GM13976 (cell line): ENCODE measurements at regions not wholly inside any gene's neighbourhood (a gene's known extent, or its start where the extent isn't known, plus 50 kb on each side); places are given as distances from the start of the nearest gene placed in this dataset.

ENCODE experiments used
- DNase-seq: peaks from one replicate; pipeline ENCODE4 v3.0.0; 2012; ENCODE audit warnings: low spot score
- in situ Hi-C: fragments of 300-500 bp; cut with MboI; formaldehyde crosslinking; loops from one replicate; pipeline ENCODE4 v1.12.0; 2022; ENCODE audit warnings: low sequenced_read_pairs, mixed read lengths, inconsistent platforms; ENCODE audit not compliant: unreplicated experiment
- TF ChIP-seq, protein P1 (sequence below): IDR thresholded peaks from 2 replicates; pipeline ENCODE4 v1.5.1; 2012; ENCODE audit warnings: borderline replicate concordance, mild to moderate bottlenecking; ENCODE audit not compliant: insufficient read depth; ENCODE audit errors: extremely low read depth, missing control alignments, control extremely low read depth

DNA sequence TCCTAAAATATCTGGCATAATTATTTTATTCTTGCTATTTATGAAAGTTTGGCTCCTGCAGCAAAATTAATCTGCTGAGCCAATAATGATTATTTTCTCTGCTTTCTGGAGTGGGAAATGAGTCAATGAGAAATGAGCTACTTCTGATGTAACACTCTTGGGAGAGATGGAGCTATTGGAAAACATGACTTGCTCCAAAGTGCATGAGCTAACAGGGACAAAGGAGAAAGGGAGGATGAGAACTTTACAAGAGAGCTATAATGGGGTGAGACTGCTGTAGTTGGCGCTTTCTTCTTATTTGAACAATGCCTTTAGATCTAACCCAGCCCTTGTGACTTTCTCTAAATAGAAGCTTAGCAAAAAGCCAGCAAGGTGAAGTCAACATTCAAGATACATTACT lies 615.1 kb downstream of the ANKRD50 start:
- DNase-seq: no peak
- in situ Hi-C loops: no loop called here
- TF ChIP-seq, protein P1, sequence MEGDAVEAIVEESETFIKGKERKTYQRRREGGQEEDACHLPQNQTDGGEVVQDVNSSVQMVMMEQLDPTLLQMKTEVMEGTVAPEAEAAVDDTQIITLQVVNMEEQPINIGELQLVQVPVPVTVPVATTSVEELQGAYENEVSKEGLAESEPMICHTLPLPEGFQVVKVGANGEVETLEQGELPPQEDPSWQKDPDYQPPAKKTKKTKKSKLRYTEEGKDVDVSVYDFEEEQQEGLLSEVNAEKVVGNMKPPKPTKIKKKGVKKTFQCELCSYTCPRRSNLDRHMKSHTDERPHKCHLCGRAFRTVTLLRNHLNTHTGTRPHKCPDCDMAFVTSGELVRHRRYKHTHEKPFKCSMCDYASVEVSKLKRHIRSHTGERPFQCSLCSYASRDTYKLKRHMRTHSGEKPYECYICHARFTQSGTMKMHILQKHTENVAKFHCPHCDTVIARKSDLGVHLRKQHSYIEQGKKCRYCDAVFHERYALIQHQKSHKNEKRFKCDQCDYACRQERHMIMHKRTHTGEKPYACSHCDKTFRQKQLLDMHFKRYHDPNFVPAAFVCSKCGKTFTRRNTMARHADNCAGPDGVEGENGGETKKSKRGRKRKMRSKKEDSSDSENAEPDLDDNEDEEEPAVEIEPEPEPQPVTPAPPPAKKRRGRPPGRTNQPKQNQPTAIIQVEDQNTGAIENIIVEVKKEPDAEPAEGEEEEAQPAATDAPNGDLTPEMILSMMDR: no peak

DNA sequence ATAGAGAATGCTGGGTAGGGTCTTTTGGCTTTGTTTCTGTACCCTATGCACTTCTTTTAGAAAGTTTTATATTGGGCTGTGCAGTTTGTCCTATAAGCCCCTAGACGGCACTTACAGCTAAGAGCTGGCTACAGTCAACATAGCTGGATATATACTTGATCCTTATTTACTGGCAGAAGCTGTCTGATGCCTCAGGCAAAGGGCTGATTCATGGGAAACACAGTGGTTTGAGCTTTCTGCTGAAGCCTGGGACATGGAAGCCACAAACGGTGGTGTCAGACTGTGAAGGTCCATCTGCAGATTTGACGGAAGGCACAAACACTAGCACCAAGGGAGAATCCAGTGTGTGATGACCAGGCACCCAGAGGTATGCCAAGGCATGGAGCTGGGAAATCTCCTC lies 608.4 kb downstream of the ANKRD50 start:
- TF ChIP-seq, protein P1: no peak
- in situ Hi-C loops: no loop called here
- DNase-seq: no peak

DNA sequence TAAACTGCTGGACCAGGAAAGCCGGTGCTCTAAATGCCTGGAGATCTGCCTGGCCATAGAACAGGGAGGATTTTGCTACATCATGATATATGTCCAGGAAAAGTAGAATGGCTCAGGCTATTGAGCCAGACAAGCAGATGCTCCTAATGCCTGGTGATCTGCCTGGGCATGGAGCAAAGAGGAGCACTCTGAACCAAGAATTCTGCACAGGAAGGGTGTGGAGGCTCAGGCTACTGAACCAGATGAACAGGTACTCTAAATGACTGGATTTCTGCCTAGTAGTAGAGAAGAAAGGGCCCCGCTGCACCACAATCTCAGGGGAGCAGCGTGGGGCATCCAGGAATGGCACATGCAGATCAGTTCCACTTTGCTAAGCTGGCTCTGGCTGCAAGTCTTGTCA lies 607.9 kb downstream of the ANKRD50 start:
- in situ Hi-C loops: no loop called here
- TF ChIP-seq, protein P1: no peak
- no peak for DNase-seq

DNA sequence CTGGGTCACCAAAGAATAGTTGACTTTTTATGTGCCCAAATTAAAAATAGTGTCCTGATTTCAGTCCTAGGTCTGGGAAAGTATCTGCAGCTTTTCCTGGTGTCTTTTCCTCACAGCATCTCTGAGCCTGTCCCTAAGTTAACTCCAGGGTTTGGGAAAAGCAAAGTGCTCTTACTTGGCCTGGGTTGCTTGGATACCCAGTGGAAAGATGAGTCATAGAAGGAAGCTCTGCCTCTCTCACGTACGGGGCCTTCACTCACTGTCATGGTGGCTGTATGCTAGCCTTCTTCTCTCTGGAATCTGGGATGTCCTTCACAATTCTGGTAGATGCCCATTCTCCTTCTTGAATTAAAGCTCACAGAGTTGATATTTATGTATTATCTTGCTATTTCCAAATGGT lies 607.3 kb downstream of the ANKRD50 start:
- in situ Hi-C loops: no loop called here
- no peak for DNase-seq
- TF ChIP-seq, protein P1: no peak

DNA sequence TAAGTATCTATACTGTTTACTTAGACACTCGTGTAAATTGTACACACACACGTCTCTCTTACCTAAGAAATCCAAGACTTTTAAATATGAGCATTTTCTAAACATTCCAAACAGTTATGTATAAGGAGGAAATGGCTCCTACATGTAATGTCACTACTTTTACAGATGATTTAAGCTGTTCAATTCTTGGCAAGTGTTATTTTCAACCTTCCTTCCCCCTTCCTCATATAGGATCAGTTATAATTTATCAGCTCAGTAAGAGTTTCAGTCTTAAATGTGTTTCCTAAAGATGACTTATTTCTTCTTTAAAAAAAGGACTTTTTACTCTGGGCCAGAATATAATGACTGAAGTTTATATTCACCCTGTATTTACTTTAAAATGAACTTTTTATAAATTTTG lies 601.1 kb downstream of the ANKRD50 start:
- no peak for DNase-seq
- TF ChIP-seq, protein P1: no peak

DNA sequence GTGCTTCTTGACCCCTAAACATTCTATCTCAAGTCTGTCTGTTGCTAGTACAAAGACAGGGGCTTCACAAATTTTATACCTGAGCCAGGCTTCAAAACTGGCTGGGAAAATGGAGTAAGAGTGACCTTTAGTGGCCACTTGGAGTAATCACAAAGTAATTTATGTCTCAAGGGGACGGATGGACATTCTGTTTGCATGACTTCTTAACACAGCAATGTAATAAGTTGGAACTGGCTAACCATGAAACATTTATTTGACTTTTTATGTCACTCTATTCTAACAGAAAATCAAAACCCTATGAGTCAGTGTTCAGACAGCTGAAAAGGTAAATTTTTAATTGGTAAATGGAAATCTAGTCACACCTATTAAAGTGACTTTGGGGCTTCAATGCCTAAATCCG lies 600.6 kb downstream of the ANKRD50 start:
- peak; percentile 8 for DNase-seq
- in situ Hi-C loops: no loop called here
- TF ChIP-seq, protein P1: peak; percentile 18

More for the DNA sequence above, 601.1 kb downstream of the ANKRD50 start:
- in situ Hi-C loops: no loop called here

DNA sequence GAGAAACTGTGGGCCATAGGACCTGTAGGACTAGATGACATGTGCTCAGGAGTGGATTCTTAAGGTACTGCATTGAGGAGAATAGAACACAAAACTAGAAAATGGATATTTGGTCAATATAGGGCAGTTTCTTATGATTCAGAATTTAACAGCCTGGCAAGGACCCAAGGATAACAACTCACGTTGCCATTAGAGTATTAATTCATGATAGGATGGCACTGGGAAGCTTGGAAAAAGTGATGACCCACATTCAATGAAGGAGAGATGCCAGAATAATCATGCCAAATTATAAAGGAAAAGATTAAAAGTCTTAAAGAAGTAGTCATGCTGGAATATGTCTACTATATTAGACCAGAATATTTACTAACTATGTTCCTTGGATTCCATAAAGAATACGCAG lies 594.5 kb downstream of the ANKRD50 start:
- in situ Hi-C loops: no loop called here
- DNase-seq: no peak
- TF ChIP-seq, protein P1: no peak
